HepG2 (cell line): ENCODE measurements at regions not wholly inside any gene's neighbourhood (a gene's known extent, or its start where the extent isn't known, plus 50 kb on each side); places are given as distances from the start of the nearest gene placed in this dataset.
A peak's percentile ranks its signal among the peaks of the same experiment; 100 is the strongest.

Source experiments
- CREB1 ChIP-seq, 2 experiments: fragments of 450-650 bp in 1 of 2; IDR thresholded peaks; 2 replicates each; pipeline ENCODE4 v1.6.1; 2016 to 2017; ENCODE audit warnings: control low read depth in 1 of 2, mild to moderate bottlenecking in 1 of 2, missing compliant biosample characterization in 1 of 2, missing genetic modification characterization in 1 of 2
- DRAP1 ChIP-seq: IDR thresholded peaks from 2 replicates; pipeline ENCODE4 v1.6.1; 2016; ENCODE audit warnings: missing genetic modification reagents, missing compliant biosample characterization
- HOXD1 ChIP-seq: sonication (generic); formaldehyde crosslinking; IDR thresholded peaks from 2 replicates; pipeline ENCODE4 v1.5.0; 2020; ENCODE audit warnings: missing genetic modification reagents
- IRF9 ChIP-seq: sonication (generic); formaldehyde crosslinking; IDR thresholded peaks from 2 replicates; pipeline ENCODE4 v1.8.0; 2022; ENCODE audit warnings: missing genetic modification reagents, mild to moderate bottlenecking, borderline replicate concordance
- JUNB ChIP-seq: sonication (generic); formaldehyde crosslinking; IDR thresholded peaks from 2 replicates; pipeline ENCODE4 v1.8.0; 2022; ENCODE audit warnings: missing genetic modification reagents, mild to moderate bottlenecking, borderline replicate concordance
- NFE2 ChIP-seq: sonication (generic); formaldehyde crosslinking; IDR thresholded peaks from 2 replicates; pipeline ENCODE4 v1.4.0; 2020; ENCODE audit warnings: missing genetic modification reagents
- PPARG ChIP-seq: conservative IDR thresholded peaks from 2 replicates; pipeline ENCODE4 v1.6.1; 2016; ENCODE audit warnings: missing biosample characterization, missing genetic modification reagents
- THAP11 ChIP-seq: IDR thresholded peaks from 2 replicates; pipeline ENCODE4 v1.6.1; 2016; ENCODE audit warnings: missing biosample characterization, missing genetic modification reagents
- ZNF337 ChIP-seq: sonication (generic); formaldehyde crosslinking; IDR thresholded peaks from 2 replicates; pipeline ENCODE4 v1.5.1; 2020; ENCODE audit warnings: missing genetic modification reagents, low read depth, mild to moderate bottlenecking, borderline replicate concordance
- ZNF7 ChIP-seq: IDR thresholded peaks from 2 replicates; pipeline ENCODE4 v1.6.1; 2016; ENCODE audit warnings: missing biosample characterization, missing genetic modification reagents
- TF ChIP-seq, protein P1 (sequence below): sonication (generic); formaldehyde crosslinking; conservative IDR thresholded peaks from 2 replicates; pipeline ENCODE4 v1.8.1; 2023; ENCODE audit warnings: missing genetic modification reagents
- TF ChIP-seq, protein P2 (sequence below): sonication (generic); formaldehyde crosslinking; IDR thresholded peaks from 2 replicates; pipeline ENCODE4 v1.4.0; 2020; ENCODE audit warnings: missing genetic modification reagents, borderline replicate concordance
- TF ChIP-seq, protein P3 (sequence below): sonication (generic); formaldehyde crosslinking; IDR thresholded peaks from 2 replicates; pipeline ENCODE4 v1.4.0; 2020; ENCODE audit warnings: mild to moderate bottlenecking, missing genetic modification reagents
- TF ChIP-seq, protein P4 (sequence below): sonication (generic); formaldehyde crosslinking; IDR thresholded peaks from 2 replicates; pipeline ENCODE4 v1.4.0; 2020; ENCODE audit warnings: mild to moderate bottlenecking, missing genetic modification reagents

DNA sequence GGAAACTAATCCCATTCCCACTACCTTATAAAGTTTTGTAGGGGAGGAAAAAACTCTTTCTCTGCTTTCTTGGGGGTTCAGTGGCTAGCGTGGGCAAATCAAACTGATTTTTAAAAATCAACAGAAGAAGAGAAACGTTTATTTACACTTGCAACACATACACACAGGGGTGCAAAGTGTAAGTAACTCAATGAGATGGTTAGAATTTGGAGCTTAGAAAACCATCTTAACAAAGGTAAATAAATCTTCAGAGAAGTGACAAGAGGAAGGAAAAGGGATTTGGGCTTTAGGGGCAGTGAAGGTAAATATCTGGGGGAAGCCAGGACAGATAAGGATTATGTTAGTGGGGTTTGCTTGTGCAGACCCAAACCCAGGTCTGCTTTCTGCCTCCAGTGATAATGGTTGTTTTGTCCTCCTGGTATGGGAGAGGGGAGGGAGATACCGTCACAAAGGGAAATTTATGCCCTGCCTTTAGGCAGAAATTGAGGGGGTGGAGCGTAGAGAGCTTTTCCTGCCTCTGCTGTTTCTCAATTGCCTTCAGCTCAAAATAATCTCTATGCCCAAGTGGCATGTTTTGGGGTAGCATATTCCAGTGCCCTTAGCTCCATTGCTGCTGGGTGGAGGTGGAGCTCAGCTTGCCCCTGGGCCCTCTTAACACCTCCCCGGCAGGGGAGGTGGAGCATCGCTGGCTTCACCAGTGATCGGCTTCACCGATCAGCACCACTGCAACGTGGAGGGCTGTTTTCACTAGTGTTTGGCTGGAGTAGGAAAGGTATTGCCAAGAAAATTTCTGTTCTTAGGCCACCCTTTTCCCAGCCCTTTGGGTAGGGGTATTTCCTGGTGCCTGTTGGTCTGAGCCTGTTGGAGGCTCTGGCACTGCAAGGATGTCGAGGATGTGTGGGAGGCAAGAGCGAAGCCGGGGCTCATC is 92.2 kb downstream of the TEX51 start (continued):
- TF ChIP-seq CREB1 (IDR thresholded peaks at IDR 0.05) (no peak), CREB1 (CRISPR knock-in tag; IDR thresholded peaks at IDR 0.05) (peak; percentile 54), DRAP1 (CRISPR knock-in tag) (peak; percentile 37; the same call in 1 of the 2 replicates), ZNF7 (CRISPR knock-in tag) (no peak), IRF9 (CRISPR knock-in tag) (no peak), THAP11 (CRISPR knock-in tag) (no peak), ZNF337 (CRISPR knock-in tag) (no peak), JUNB (CRISPR knock-in tag) (no peak), HOXD1 (CRISPR knock-in tag) (no peak; the same call in 1 of the 2 replicates), NFE2 (CRISPR knock-in tag) (no peak), PPARG (CRISPR knock-in tag) (no peak; the same call in 1 of the 2 replicates)
- TF ChIP-seq, protein P1, sequence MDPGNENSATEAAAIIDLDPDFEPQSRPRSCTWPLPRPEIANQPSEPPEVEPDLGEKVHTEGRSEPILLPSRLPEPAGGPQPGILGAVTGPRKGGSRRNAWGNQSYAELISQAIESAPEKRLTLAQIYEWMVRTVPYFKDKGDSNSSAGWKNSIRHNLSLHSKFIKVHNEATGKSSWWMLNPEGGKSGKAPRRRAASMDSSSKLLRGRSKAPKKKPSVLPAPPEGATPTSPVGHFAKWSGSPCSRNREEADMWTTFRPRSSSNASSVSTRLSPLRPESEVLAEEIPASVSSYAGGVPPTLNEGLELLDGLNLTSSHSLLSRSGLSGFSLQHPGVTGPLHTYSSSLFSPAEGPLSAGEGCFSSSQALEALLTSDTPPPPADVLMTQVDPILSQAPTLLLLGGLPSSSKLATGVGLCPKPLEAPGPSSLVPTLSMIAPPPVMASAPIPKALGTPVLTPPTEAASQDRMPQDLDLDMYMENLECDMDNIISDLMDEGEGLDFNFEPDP (CRISPR knock-in tag): no peak
- TF ChIP-seq, protein P2, sequence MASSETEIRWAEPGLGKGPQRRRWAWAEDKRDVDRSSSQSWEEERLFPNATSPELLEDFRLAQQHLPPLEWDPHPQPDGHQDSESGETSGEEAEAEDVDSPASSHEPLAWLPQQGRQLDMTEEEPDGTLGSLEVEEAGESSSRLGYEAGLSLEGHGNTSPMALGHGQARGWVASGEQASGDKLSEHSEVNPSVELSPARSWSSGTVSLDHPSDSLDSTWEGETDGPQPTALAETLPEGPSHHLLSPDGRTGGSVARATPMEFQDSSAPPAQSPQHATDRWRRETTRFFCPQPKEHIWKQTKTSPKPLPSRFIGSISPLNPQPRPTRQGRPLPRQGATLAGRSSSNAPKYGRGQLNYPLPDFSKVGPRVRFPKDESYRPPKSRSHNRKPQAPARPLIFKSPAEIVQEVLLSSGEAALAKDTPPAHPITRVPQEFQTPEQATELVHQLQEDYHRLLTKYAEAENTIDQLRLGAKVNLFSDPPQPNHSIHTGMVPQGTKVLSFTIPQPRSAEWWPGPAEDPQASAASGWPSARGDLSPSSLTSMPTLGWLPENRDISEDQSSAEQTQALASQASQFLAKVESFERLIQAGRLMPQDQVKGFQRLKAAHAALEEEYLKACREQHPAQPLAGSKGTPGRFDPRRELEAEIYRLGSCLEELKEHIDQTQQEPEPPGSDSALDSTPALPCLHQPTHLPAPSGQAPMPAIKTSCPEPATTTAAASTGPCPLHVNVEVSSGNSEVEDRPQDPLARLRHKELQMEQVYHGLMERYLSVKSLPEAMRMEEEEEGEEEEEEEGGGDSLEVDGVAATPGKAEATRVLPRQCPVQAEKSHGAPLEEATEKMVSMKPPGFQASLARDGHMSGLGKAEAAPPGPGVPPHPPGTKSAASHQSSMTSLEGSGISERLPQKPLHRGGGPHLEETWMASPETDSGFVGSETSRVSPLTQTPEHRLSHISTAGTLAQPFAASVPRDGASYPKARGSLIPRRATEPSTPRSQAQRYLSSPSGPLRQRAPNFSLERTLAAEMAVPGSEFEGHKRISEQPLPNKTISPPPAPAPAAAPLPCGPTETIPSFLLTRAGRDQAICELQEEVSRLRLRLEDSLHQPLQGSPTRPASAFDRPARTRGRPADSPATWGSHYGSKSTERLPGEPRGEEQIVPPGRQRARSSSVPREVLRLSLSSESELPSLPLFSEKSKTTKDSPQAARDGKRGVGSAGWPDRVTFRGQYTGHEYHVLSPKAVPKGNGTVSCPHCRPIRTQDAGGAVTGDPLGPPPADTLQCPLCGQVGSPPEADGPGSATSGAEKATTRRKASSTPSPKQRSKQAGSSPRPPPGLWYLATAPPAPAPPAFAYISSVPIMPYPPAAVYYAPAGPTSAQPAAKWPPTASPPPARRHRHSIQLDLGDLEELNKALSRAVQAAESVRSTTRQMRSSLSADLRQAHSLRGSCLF: no peak
- TF ChIP-seq, protein P3, sequence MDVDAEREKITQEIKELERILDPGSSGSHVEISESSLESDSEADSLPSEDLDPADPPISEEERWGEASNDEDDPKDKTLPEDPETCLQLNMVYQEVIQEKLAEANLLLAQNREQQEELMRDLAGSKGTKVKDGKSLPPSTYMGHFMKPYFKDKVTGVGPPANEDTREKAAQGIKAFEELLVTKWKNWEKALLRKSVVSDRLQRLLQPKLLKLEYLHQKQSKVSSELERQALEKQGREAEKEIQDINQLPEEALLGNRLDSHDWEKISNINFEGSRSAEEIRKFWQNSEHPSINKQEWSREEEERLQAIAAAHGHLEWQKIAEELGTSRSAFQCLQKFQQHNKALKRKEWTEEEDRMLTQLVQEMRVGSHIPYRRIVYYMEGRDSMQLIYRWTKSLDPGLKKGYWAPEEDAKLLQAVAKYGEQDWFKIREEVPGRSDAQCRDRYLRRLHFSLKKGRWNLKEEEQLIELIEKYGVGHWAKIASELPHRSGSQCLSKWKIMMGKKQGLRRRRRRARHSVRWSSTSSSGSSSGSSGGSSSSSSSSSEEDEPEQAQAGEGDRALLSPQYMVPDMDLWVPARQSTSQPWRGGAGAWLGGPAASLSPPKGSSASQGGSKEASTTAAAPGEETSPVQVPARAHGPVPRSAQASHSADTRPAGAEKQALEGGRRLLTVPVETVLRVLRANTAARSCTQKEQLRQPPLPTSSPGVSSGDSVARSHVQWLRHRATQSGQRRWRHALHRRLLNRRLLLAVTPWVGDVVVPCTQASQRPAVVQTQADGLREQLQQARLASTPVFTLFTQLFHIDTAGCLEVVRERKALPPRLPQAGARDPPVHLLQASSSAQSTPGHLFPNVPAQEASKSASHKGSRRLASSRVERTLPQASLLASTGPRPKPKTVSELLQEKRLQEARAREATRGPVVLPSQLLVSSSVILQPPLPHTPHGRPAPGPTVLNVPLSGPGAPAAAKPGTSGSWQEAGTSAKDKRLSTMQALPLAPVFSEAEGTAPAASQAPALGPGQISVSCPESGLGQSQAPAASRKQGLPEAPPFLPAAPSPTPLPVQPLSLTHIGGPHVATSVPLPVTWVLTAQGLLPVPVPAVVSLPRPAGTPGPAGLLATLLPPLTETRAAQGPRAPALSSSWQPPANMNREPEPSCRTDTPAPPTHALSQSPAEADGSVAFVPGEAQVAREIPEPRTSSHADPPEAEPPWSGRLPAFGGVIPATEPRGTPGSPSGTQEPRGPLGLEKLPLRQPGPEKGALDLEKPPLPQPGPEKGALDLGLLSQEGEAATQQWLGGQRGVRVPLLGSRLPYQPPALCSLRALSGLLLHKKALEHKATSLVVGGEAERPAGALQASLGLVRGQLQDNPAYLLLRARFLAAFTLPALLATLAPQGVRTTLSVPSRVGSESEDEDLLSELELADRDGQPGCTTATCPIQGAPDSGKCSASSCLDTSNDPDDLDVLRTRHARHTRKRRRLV (CRISPR knock-in tag): no peak
- TF ChIP-seq, protein P4, sequence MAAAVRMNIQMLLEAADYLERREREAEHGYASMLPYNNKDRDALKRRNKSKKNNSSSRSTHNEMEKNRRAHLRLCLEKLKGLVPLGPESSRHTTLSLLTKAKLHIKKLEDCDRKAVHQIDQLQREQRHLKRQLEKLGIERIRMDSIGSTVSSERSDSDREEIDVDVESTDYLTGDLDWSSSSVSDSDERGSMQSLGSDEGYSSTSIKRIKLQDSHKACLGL (CRISPR knock-in tag): no peak
